ENCODE measurements at regions not wholly inside any gene's neighbourhood (a gene's known extent, or its start where the extent isn't known, plus 50 kb on each side); places are given as distances from the start of the nearest gene placed in this dataset.

GRCh38 chr10:3936422-3937040 is 151.5 kb upstream of the KLF6 start:
- Histone ChIP-seq H3K27ac (ENCODE audit: low read depth in 1 of 2, low read length in 2 of 2) (peak overlapping the region; percentile 78 to 96), H3K9ac (ENCODE audit: low read depth in 1 of 2, low read length in 2 of 2) (no peak overlapping the region), H3K9me3 (ENCODE audit: control insufficient read depth in 4 of 4, low read length in 3 of 4) (no peaks in the 10 kb centered on the region), H3K4me3 (ENCODE audit: low read depth in 1 of 3, low read length in 3 of 3) (no peak overlapping the region), H3K36me3 (ENCODE audit: control insufficient read depth in 4 of 4, insufficient read depth in 3 of 4, low read depth in 1 of 4, low read length in 3 of 4) (no peaks in the 10 kb centered on the region), H3K27me3 (ENCODE audit: control insufficient read depth in 4 of 4, insufficient read depth in 4 of 4, low read length in 3 of 4) (no peaks in the 10 kb centered on the region), H3K4me1 (ENCODE audit: control insufficient read depth in 4 of 4, insufficient read depth in 4 of 4, low read length in 3 of 4) (peaks cover 0 to 3% (median 0%) of the 10 kb centered on the region in 4 donors)
- TF ChIP-seq ZBTB33 (IDR thresholded peaks at IDR 0.05): no peak
- no peak for TF ChIP-seq FOXA2 (IDR thresholded peaks at IDR 0.05)
- TF ChIP-seq SP1 (IDR thresholded peaks at IDR 0.05): no peak
- TF ChIP-seq NR2F2 (IDR thresholded peaks at IDR 0.05): no peak
- TF ChIP-seq, protein P1, sequence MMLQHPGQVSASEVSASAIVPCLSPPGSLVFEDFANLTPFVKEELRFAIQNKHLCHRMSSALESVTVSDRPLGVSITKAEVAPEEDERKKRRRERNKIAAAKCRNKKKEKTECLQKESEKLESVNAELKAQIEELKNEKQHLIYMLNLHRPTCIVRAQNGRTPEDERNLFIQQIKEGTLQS (IDR thresholded peaks at IDR 0.05): no peak
- no peak for TF ChIP-seq RAD21 (IDR thresholded peaks at IDR 0.05)
- TF ChIP-seq HNF4G (IDR thresholded peaks at IDR 0.05): no peak
- no peak for TF ChIP-seq REST (IDR thresholded peaks at IDR 0.05)
- TF ChIP-seq FOXA1 (IDR thresholded peaks at IDR 0.05): no peak
- TF ChIP-seq TAF1 (conservative IDR thresholded peaks at IDR 0.05): no peak
- TF ChIP-seq EGR1 (IDR thresholded peaks at IDR 0.05; ENCODE audit: low read depth in 2 of 2): no peak
- no peak for TF ChIP-seq MAX (IDR thresholded peaks at IDR 0.05)
- TF ChIP-seq GABPA (IDR thresholded peaks at IDR 0.05 in 1 of 2, conservative IDR thresholded peaks at IDR 0.05 in 1 of 2): no peak
- TF ChIP-seq, protein P2, sequence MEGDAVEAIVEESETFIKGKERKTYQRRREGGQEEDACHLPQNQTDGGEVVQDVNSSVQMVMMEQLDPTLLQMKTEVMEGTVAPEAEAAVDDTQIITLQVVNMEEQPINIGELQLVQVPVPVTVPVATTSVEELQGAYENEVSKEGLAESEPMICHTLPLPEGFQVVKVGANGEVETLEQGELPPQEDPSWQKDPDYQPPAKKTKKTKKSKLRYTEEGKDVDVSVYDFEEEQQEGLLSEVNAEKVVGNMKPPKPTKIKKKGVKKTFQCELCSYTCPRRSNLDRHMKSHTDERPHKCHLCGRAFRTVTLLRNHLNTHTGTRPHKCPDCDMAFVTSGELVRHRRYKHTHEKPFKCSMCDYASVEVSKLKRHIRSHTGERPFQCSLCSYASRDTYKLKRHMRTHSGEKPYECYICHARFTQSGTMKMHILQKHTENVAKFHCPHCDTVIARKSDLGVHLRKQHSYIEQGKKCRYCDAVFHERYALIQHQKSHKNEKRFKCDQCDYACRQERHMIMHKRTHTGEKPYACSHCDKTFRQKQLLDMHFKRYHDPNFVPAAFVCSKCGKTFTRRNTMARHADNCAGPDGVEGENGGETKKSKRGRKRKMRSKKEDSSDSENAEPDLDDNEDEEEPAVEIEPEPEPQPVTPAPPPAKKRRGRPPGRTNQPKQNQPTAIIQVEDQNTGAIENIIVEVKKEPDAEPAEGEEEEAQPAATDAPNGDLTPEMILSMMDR (IDR thresholded peaks at IDR 0.05; ENCODE audit: low read depth, low read length, missing input control): no peak
- TF ChIP-seq YY1 (IDR thresholded peaks at IDR 0.05): no peak
- DNase-seq (ENCODE audit: low spot score): no peak
- 82% methylated on average over 7 of the region's 7 CpGs for WGBS

GRCh38 chr10:3935933-3936359 is 150.9 kb upstream of the KLF6 start:
- H3K4me3 ChIP-seq (ENCODE audit: low read depth in 1 of 3, low read length in 3 of 3): peak overlapping the region in 2 of 3 donors; percentile 44 to 50
- H3K4me1 ChIP-seq (ENCODE audit: control insufficient read depth in 4 of 4, insufficient read depth in 4 of 4, low read length in 3 of 4): peaks cover 0 to 3% (median 0%) of the 10 kb centered on the region in 4 donors
- no peaks in the 10 kb centered on the region for H3K27me3 ChIP-seq (ENCODE audit: control insufficient read depth in 4 of 4, insufficient read depth in 4 of 4, low read length in 3 of 4)
- H3K9ac ChIP-seq (ENCODE audit: low read depth in 1 of 2, low read length in 2 of 2): peak overlapping the region; percentile 36 to 95
- DNase-seq (ENCODE audit: low spot score): no peak
- H3K36me3 ChIP-seq (ENCODE audit: control insufficient read depth in 4 of 4, insufficient read depth in 3 of 4, low read depth in 1 of 4, low read length in 3 of 4): no peaks in the 10 kb centered on the region
- H3K9me3 ChIP-seq (ENCODE audit: control insufficient read depth in 4 of 4, low read length in 3 of 4): no peaks in the 10 kb centered on the region
- 19% methylated on average over 9 of the region's 9 CpGs for WGBS
- H3K27ac ChIP-seq (ENCODE audit: low read depth in 1 of 2, low read length in 2 of 2): peak overlapping the region; percentile 78 to 96
- TF ChIP-seq REST (IDR thresholded peaks at IDR 0.05): peak; percentile 35
- peak; percentile 39 to 67 for TF ChIP-seq RXRA (IDR thresholded peaks at IDR 0.05)
- peak; percentile 82 for TF ChIP-seq SP1 (IDR thresholded peaks at IDR 0.05)
- TF ChIP-seq, protein P1 (IDR thresholded peaks at IDR 0.05): peak; percentile 33
- peak in 1 of 2 donors; percentile 40 for TF ChIP-seq EGR1 (IDR thresholded peaks at IDR 0.05; ENCODE audit: low read depth in 2 of 2)
- peak; percentile 83 to 85 for TF ChIP-seq HNF4A (conservative IDR thresholded peaks at IDR 0.05)
- TF ChIP-seq RAD21 (IDR thresholded peaks at IDR 0.05): peak; percentile 56 to 62
- TF ChIP-seq JUND (IDR thresholded peaks at IDR 0.05): peak in 1 of 2 donors; percentile 23
- no peak for TF ChIP-seq GABPA (IDR thresholded peaks at IDR 0.05 in 1 of 2, conservative IDR thresholded peaks at IDR 0.05 in 1 of 2)
- TF ChIP-seq NR2F2 (IDR thresholded peaks at IDR 0.05): peak; percentile 27
- no peak for TF ChIP-seq HNF4G (IDR thresholded peaks at IDR 0.05)
- TF ChIP-seq MAX (IDR thresholded peaks at IDR 0.05): peak; percentile 7

Measured in liver (tissue), 8 donors.